ENCODE measurements at regions not wholly inside any gene's neighbourhood (a gene's known extent, or its start where the extent isn't known, plus 50 kb on each side); places are given as distances from the start of the nearest gene placed in this dataset.

GRCh38 chr7:131202451-131202850 is 125.2 kb upstream of the MKLN1 start:
- TF ChIP-seq CTCF (IDR thresholded peaks at IDR 0.05): no peak

GRCh38 chr7:131203291-131203976 is 124.2 kb upstream of the MKLN1 start:
- no peak for TF ChIP-seq CTCF (IDR thresholded peaks at IDR 0.05)

DNA sequence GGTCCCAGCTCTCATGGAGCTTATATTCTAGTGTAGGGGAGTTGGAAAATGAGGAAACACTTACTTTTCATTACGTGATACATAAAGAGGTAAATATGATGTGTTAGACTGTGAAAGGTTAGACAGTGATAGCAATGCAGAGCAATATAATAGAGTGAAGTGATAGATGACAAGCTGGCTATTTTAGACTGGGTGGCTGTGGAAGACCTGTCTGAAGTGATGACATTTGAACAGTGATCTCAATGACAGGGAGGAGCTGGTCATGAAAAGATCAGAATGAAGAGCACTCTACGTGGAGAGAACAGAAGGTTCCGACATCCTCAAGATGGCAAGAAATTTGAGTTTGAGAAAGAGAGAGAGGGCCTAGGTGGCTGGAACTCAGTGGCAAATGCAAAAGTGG is 118.9 kb upstream of the MKLN1 start:
- no peak for TF ChIP-seq CTCF (IDR thresholded peaks at IDR 0.05)

GRCh38 chr7:131210618-131211017 is 117.1 kb upstream of the MKLN1 start:
- no peak for TF ChIP-seq CTCF (IDR thresholded peaks at IDR 0.05)

DNA sequence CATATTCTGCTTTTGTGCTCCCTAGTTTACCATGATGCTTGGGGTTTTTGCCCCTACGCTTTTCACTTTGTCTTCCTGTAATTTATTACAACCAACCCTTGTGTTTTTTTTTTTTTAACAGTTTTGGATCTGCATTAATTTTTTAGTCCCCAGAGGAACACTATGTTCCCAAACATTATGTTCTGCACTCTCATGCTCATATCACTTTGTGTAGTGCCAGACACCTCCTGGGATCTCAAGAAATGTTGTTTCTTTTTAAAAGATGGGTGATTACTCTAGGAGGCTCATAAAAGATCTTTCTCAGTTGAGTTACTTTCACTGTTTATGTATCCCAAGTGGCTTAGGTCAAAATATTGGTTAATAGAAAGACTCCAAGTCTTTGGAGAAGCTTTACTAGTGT is 116.2 kb upstream of the MKLN1 start:
- TF ChIP-seq CTCF (IDR thresholded peaks at IDR 0.05): no peak

DNA sequence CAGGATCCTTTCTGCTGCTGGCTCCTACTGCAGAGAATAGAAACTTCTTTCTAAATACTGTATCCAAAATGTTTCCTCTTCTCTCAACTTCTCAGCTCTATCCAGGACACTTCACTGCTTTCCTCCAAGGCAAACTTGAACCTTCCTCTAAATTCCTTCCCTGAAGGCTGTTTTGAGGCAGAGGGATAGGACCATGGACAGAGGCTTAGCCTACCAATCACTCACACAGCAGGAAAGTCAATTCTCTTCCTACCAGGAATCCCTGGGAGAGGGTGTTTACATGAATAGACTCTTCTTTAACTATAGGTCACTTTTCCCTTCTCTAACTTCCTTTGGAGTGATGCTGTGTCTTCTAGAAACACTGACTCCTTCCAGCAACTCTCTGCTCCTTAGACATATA is 115.6 kb upstream of the MKLN1 start:
- TF ChIP-seq CTCF (IDR thresholded peaks at IDR 0.05): no peak

DNA sequence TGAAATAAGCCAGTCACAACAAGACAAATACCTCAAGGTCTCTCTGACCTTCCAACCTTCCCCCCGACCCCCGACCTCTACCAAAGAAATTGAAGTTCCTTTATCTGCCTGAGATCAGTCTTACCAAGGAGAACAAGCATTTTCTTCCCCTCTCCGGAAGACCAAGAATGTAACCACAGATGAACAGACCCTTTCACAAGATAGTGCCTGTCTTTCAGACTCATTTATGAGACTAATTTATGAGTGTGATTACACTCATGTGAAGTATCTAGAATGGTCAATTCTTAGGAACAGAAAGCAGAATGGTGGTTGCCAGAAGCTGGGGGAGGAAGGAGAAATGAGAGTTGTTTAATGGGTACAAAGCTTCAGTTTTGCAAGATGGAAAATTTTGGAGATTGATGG is 108.9 kb upstream of the MKLN1 start:
- TF ChIP-seq CTCF (IDR thresholded peaks at IDR 0.05): no peak

Measured in LNCAP (cell line).